ENCODE measurements at regions not wholly inside any gene's neighbourhood (a gene's known extent, or its start where the extent isn't known, plus 50 kb on each side); places are given as distances from the start of the nearest gene placed in this dataset.
"Not testable (repeated sequence)": the region's sequence is repeated elsewhere in the genome, so short reads cannot be mapped to it uniquely, and the experiment has no call there.

GRCh38 chr10:70990156-70990555, 101.8 kb upstream of the PCBD1 start:
- DNase-seq (ENCODE audit: low read depth in 2 of 2) = not testable (repeated sequence)

DNA sequence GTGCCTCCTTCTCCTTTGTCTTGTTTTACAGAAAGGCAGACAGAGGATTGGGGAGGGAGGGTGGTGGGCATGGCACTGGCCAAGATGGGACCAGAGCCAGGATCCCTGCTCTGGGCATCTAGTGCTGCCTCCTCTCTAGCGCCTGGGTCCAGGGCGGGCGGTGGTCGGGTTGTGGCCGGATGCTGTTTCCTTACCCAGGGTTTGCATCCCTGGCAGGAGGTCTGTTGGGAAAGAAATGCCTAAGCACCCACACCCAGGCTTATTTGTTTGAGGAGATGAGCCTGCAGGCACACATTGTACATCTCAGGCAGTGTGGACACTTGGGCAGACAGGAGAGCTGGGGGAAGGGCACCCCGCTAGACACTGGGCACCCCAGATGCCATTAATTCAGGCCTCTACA, 102.3 kb upstream of the PCBD1 start:
- DNase-seq (ENCODE audit: low read depth in 2 of 2) = no peak

DNA sequence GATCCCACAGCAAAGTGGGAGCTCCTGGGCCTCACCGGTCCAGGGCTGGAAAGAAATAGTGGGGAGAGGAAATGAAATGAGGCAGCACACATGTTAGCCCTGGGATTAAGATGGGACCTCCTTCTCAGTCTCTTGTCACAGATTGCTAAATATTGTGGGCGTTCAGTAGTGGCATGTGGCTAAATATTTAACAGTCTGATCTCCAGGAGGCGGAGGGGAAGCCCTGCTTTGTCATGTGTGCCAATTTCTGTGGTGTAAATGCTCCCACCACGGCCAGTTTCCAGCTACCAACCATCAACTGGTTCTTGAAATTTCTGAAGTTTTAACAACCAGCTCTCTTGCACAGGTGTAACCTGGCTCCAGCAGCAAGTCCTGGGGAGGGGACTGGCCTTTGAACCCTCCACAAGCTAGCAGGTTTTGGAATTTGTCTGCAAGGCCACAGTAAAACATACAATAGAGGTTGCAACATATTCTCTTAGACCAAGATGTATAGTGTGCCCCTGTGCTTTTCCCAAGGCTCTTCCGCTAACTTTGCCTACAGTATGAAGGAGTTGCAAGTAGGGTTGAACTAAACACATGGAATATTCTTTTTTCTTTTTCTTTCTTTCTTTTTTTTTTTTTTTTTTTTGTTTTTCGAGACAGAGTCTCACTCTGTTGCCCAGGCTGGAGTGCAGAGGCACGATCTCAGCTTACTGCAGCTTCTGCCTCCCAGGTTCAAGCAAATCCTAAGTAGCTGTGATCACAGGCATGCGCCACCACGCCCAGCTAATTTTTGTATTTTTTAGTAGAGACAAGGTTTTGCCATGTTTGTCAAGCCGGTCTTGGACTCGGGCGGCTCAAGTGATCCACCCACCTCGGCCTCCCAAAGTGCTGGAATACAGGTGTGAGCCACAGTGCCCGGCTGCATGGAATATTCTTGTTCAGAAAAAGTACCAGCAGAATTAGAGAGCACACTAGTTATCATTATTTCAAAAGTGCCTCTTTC, 103.1 kb upstream of the PCBD1 start:
- DNase-seq (ENCODE audit: low read depth in 2 of 2) = no peak

- no peak for DNase-seq (ENCODE audit: low read depth in 2 of 2)
Measured at GRCh38 chr10:70992436-70992835, 104.1 kb upstream of the PCBD1 start.

DNA sequence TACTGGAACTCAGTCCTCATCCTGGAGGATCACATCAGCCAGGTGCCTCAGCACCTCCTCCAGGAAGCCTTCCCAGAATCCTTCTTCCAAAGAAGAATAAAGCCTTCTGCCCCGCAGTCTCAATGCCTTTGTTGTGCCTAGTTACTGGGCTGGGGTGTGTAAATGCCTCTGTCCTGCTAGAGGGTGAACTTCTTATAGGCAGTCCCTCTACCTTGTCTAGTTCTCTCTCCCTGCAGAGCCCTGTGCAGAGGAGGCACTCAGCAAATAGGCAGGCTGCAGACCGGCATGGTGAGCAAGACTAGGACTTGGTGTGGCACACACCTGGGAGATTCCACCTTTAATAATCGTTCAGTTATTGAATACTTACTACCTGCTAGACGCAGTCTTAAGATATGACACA, 104.7 kb upstream of the PCBD1 start:
- DNase-seq (ENCODE audit: low read depth in 2 of 2) = no peak

- no peak for DNase-seq (ENCODE audit: low read depth in 2 of 2)
Measured at GRCh38 chr10:70996549-70996948, 108.2 kb upstream of the PCBD1 start.

GRCh38 chr10:70997236-70997635, 108.9 kb upstream of the PCBD1 start:
- DNase-seq (ENCODE audit: low read depth in 2 of 2) = no peak

- no peak for DNase-seq (ENCODE audit: low read depth in 2 of 2)
Measured at GRCh38 chr10:70998086-70998485, 109.7 kb upstream of the PCBD1 start.

- DNase-seq (ENCODE audit: low read depth in 2 of 2) = no peak
Measured at GRCh38 chr10:71001470-71001869, 113.1 kb upstream of the PCBD1 start.

DNA sequence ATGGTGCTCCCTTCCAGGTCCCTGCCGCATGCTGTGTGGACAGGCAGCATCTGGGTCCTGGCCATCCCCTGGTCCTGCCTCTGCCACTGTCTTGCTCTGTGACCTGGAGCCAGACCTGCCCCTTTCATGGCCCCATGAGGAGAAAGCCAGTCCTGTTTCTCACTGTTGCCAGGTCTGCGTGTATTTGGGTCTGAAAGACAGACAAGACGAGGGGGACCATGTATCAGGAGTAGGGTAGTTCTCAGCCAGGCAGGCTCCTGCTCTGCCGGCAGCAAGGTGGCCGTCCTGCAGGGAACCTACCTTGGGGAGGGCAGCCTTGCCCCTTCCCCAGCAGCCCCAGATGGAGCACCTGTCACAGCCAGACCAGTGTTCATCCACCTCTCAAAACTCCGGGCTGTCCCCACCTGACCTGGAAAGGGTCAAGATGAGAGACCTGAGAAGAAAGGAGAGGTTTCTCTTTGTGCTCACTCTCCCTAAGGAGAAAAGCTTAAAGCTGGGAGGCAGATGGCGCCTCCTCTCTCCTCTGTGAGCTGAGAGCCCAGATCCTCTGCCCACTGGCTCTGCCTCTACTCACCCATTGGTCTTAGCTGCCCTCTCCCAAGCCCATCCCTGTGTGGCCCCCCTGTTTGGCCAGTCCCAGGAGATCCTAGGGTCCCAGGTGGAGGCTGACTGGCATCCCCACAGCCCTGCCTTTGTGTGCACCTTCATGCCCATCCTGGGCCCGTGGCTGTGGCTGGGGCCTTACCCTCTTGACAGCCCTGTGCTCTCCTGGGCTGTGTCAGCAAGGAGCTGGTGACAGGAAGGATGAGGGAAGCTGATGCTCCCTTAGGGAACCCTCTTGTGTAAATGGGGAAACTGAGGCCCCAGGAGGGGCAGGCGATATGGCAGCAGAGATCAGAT, 116.1 kb upstream of the PCBD1 start:
- no peak for DNase-seq (ENCODE audit: low read depth in 2 of 2)

DNA sequence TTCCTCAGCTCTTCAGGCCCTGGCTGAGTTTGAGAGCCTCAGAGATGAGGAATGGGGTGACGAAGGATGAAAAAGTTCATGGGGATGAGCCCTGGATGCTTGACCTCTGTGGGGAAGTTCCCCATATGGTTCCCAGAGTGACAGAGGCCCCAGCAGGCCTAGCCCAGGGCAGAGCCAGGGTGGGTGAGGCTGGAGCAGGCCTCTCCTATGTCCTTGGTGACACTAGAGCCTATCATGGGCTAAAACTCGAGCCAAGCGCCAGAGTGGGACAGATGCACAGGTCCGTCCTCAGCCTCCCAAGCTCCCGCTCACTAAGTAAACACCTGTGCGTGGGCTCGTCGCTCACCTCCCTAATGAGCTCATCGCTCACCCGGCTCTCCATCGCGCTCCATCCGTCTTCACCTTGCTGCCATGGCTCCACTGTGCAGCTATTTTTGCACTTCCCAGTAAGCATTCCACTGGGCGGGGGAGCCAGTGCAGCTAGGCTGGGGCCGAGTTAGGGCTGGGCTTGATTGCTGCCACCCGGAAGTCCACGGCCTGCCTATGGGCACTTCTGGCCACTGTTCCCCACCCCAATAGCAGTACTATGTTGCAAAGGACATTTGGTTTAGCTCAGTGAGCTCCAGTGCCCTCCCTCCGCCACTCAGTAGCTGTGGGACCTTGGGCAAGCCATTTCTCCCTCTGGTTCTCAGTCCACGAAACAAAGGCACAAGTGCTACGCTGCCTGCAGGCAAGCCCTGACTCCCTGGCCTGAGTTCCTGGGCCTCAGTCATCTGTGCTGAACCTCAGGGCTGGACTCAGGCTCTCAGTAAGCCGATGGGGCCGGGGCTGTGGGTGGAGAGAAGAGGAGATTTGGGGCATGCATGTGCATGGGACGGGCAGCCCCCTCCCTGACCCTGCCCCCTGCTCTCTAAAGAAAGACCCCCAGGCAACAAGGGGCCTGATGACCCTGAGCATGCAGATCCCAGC, 117.3 kb upstream of the PCBD1 start:
- DNase-seq (ENCODE audit: low read depth in 2 of 2) = no peak

DNA sequence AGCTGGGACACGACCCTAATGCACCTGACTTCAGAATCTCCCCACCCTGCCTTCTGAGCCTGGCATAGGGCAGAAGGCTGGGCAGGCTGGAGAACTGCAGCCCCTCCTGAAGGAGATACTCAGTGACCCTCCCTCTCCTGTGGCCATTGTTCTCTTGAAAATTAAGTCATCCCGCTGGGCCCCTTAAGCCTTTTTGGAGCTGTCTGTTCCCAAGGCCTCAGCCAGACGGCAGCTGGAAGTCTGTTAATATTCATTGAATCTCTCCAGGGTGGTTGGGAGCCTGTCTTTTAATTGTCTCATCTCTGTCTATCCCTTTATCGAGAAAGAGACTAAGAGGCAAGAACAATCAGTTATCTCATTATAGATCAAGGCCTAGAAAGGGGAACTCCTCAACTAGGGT, 118.1 kb upstream of the PCBD1 start:
- no peak for DNase-seq (ENCODE audit: low read depth in 2 of 2)

- no peak for DNase-seq (ENCODE audit: low read depth in 2 of 2)
Measured at GRCh38 chr10:71007516-71007915, 119.2 kb upstream of the PCBD1 start.

GRCh38 chr10:71008150-71008549, 119.8 kb upstream of the PCBD1 start:
- no peak for DNase-seq (ENCODE audit: low read depth in 2 of 2)

GRCh38 chr10:71009126-71009525, 120.8 kb upstream of the PCBD1 start:
- DNase-seq (ENCODE audit: low read depth in 2 of 2) = no peak

- no peak for DNase-seq (ENCODE audit: low read depth in 2 of 2)
Measured at GRCh38 chr10:71010730-71011129, 122.4 kb upstream of the PCBD1 start.

DNA sequence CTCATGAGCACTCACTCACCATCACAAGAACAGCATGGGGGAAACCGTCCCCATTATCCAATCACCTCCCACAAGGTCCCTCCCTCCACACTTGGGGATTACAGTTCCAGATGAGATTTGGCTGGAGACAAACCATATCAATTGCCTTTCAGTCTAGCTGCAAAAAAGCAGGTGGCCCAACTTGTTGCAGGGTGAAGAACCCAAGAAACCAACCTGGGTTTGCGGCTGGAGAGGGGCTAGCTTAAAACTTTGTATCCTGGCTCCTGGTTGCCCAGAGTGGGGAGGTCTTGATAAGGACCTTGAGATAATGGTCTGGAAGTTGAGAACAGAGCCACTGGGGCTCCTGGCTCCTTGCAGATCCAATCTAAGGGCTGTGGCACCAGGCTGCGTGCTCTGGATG, 122.8 kb upstream of the PCBD1 start:
- DNase-seq (ENCODE audit: low read depth in 2 of 2) = no peak

DNA sequence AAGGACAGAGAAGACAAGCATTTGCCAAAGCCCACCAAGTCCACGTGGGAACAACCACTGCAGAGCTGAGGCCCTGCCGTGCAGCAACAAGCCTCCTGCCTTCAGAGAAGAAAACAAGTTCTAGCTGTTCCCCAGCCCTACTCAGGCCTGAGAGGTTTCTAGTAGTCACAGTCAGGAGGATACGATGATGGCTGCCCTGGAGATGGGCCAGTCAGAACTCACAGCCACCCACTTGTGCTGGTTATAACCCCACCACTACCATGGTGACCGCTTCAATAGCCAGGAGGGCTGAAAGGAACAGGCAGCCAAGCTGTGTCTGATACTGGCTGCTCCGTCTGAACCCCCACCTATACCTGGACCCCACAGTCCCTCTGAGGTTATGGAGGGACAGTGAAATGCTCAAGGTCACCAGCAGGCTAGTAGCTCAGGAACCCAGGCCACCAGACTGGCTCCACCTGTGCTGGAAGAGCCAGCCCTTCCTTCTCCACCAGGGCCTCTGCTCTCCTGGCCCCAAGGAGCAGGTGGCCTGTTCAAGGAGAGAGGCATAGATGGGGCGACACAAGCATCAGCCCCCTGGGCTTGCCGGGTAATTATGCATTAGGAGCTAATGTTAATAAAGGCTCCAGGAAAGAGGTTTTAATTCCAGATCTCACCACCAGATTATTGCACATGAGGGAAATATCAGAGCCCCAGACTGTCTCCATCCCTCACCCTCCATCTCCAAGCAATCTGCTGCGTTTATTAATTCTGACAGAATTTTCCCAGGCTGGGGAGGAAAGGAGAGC, 125.8 kb upstream of the PCBD1 start:
- DNase-seq (ENCODE audit: low read depth in 2 of 2) = no peak

- DNase-seq (ENCODE audit: low read depth in 2 of 2) = no peak
Measured at GRCh38 chr10:71015674-71016073, 127.3 kb upstream of the PCBD1 start.

DNA sequence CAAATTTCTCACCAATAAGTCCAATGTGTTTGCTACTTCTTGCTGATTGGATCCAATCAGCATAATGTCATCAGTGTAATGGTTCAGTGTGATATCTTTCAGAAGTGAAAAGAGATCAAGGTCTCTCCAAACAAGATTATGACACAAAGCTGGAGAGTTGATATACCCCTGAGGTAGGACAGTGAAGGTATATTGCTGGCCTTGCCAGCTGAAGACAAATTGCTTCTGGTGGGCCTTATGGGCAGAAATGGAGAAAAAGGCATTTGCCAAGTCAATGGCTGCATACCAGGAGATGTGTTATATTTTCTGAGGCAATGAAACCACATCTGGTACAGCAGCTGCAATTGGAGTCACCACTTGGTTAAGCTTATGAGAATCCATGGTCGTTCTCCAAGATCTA, 131.7 kb upstream of the PCBD1 start:
- not testable (repeated sequence) for DNase-seq (ENCODE audit: low read depth in 2 of 2)

DNA sequence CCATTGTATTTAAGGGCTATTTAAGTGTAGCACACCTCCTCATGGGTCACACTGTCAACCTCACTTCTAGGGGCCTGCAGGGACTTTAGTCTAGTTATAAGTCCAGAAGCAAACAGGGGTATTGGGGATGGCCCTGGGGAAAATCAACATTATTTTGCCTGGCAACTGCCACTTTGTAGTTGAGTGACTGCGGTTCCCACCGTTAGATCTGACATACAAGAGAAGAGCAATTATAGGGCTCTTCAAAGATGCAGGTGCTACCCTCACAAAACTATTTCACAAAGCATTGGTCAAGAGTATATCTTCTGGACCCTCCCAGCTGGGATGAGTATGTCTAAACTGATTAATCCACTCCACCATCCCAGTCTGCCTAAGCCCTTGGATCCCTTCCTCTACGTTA, 133.0 kb upstream of the PCBD1 start:
- no peak for DNase-seq (ENCODE audit: low read depth in 2 of 2)

All from stimulated activated CD4-positive, alpha-beta T cell treated with anti-CD3 and anti-CD28 coated beads, Interleukin-4, amount 100 ng/mL, for 48 hours (primary cell).